ENCODE measurements at regions not wholly inside any gene's neighbourhood (a gene's known extent, or its start where the extent isn't known, plus 50 kb on each side); places are given as distances from the start of the nearest gene placed in this dataset.

DNA sequence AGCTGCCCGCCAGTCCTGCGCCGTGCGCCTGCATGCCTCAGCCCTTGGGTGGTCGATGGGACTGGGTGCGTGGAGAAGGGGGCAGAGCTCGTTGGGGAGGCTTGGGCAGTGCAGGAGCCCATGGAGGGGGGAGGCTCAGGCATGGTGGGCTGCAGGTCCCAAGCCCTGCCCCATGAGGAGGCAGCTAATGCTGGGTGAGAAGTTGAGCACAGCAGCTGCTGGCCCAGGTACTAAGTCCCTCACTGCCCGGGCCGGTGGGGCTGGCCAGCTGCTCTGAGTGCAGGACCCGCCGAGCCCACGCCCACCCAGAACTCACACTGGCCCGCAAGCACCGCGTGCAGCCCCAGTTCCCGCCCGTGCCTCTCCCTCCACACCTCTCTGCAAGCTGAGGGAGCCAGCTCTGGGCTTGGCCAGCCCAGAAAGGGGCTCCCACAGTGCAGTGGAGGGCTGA, 764.3 kb upstream of the TYRP1 start:
- Histone ChIP-seq H3K79me2 (ENCODE audit: low read depth) (no peaks in the 10 kb centered on the region), H3K36me3 (ENCODE audit: low read depth) (no peaks in the 10 kb centered on the region), H3K9me3 (ENCODE audit: insufficient read depth, low read depth) (no peaks in the 10 kb centered on the region), H3F3A (ENCODE audit: insufficient read depth, low read depth) (no peaks in the 10 kb centered on the region), H4K20me1 (ENCODE audit: insufficient read depth) (no peaks in the 10 kb centered on the region), H3K4me2 (no peak overlapping the region), H3K4me1 (replicated peaks; ENCODE audit: insufficient read depth) (no peaks in the 10 kb centered on the region), H3K9me2 (ENCODE audit: insufficient read depth) (no peaks in the 10 kb centered on the region), H3K27ac (no peak overlapping the region), H3K27me3 (ENCODE audit: insufficient read depth, low read depth) (no peaks in the 10 kb centered on the region), H2AFZ (no peak overlapping the region), H3K4me3 (no peak overlapping the region)
- TF ChIP-seq CTCF (conservative IDR thresholded peaks at IDR 0.05), result no peak
- no peak for TF ChIP-seq EZH2 (IDR thresholded peaks at IDR 0.05; ENCODE audit: low read depth)
- ChIA-PET POLR2A (ENCODE audit: unreplicated experiment) (no interaction called here), CTCF (no interaction called here)
- no peak for DNase-seq
- no TSS peak for BruUV-seq (replicated peaks)
- intact Hi-C loops (cut with micrococcal nuclease; ENCODE audit: unreplicated experiment), result no loop called here

- POLR2A ChIA-PET (ENCODE audit: unreplicated experiment), result no interaction called here
- no TSS peak for BruUV-seq (replicated peaks)
Observed at GRCh38 chr9:11931109-11931508, 762.1 kb upstream of the TYRP1 start.

GRCh38 chr9:11931751-11932150, 761.4 kb upstream of the TYRP1 start:
- CTCF ChIA-PET, result no interaction called here

More at GRCh38 chr9:11931109-11931508, 762.1 kb upstream of the TYRP1 start:
- Histone ChIP-seq H3K9me2 (ENCODE audit: insufficient read depth) (no peaks in the 10 kb centered on the region), H4K20me1 (ENCODE audit: insufficient read depth) (no peaks in the 10 kb centered on the region), H3K27ac (no peak overlapping the region), H3K9me3 (ENCODE audit: insufficient read depth, low read depth) (no peaks in the 10 kb centered on the region), H2AFZ (no peak overlapping the region), H3K27me3 (ENCODE audit: insufficient read depth, low read depth) (no peaks in the 10 kb centered on the region), H3K4me2 (no peak overlapping the region), H3F3A (ENCODE audit: insufficient read depth, low read depth) (no peaks in the 10 kb centered on the region), H3K4me1 (replicated peaks; ENCODE audit: insufficient read depth) (no peaks in the 10 kb centered on the region), H3K4me3 (no peak overlapping the region), H3K36me3 (ENCODE audit: low read depth) (no peaks in the 10 kb centered on the region), H3K79me2 (ENCODE audit: low read depth) (no peaks in the 10 kb centered on the region)
- no peak for DNase-seq
- intact Hi-C loops (cut with micrococcal nuclease; ENCODE audit: unreplicated experiment), result no loop called here
- CTCF ChIA-PET, result no interaction called here
- no peak for TF ChIP-seq CTCF (conservative IDR thresholded peaks at IDR 0.05)
- TF ChIP-seq EZH2 (IDR thresholded peaks at IDR 0.05; ENCODE audit: low read depth), result no peak

More at GRCh38 chr9:11931751-11932150, 761.4 kb upstream of the TYRP1 start:
- Histone ChIP-seq H3K4me2 (no peak overlapping the region), H2AFZ (no peak overlapping the region), H3K27ac (no peak overlapping the region), H3K4me1 (replicated peaks; ENCODE audit: insufficient read depth) (no peaks in the 10 kb centered on the region), H3K4me3 (no peak overlapping the region), H3K27me3 (ENCODE audit: insufficient read depth, low read depth) (no peaks in the 10 kb centered on the region), H4K20me1 (ENCODE audit: insufficient read depth) (no peaks in the 10 kb centered on the region), H3K79me2 (ENCODE audit: low read depth) (no peaks in the 10 kb centered on the region), H3K9me2 (ENCODE audit: insufficient read depth) (no peaks in the 10 kb centered on the region), H3K9me3 (ENCODE audit: insufficient read depth, low read depth) (no peaks in the 10 kb centered on the region), H3K36me3 (ENCODE audit: low read depth) (no peaks in the 10 kb centered on the region), H3F3A (ENCODE audit: insufficient read depth, low read depth) (no peaks in the 10 kb centered on the region)
- POLR2A ChIA-PET (ENCODE audit: unreplicated experiment), result no interaction called here
- no peak for TF ChIP-seq CTCF (conservative IDR thresholded peaks at IDR 0.05)
- no peak for TF ChIP-seq EZH2 (IDR thresholded peaks at IDR 0.05; ENCODE audit: low read depth)
- intact Hi-C loops (cut with micrococcal nuclease; ENCODE audit: unreplicated experiment), result no loop called here
- no TSS peak for BruUV-seq (replicated peaks)
- no peak for DNase-seq

Data from PC-9 (cell line).